MCF 10A (cell line): ENCODE measurements at regions not wholly inside any gene's neighbourhood (a gene's known extent, or its start where the extent isn't known, plus 50 kb on each side); places are given as distances from the start of the nearest gene placed in this dataset.

Experiments used
- BruUV-seq: library from RNA; stranded (reverse); fragments of 400-500 nt; replicated peaks from 2 replicates; lab custom pipeline; 2021; lab: Mats Ljungman, UMichigan
- CTCF ChIA-PET: fragments of 300-600 bp; sonication (Branson Sonifier 250); formaldehyde crosslinking; extraction: SDS; loops from one replicate; lab custom pipeline; 2021; ENCODE audit warnings: antibody characterized with exemption, inconsistent platforms; lab: Yijun Ruan, JAX
- POLR2A ChIA-PET: fragments of 300-600, 350-650 bp; sonication (Branson Sonifier 250); formaldehyde crosslinking; extraction: SDS; loops from one replicate; lab custom pipeline; 2020; ENCODE audit warnings: antibody characterized with exemption, inconsistent platforms; lab: Yijun Ruan, JAX
- DNase-seq: peaks from one replicate; pipeline ENCODE4 v3.0.0-alpha.2; 2018; ENCODE audit not compliant: unreplicated experiment
- H3K27ac Mint-ChIP-seq: one replicate; pipeline ENCODE4 v1.8.0; 2022; ENCODE audit warnings: mild to moderate bottlenecking, low read depth, mixed read lengths; ENCODE audit not compliant: unreplicated experiment
- H3K27me3 Mint-ChIP-seq: one replicate; pipeline ENCODE4 v1.8.0; 2022; ENCODE audit warnings: mixed read lengths; ENCODE audit not compliant: insufficient read depth, unreplicated experiment
- H3K36me3 Mint-ChIP-seq: one replicate; pipeline ENCODE4 v1.8.0; 2022; ENCODE audit warnings: mild to moderate bottlenecking, moderate library complexity, mixed read lengths; ENCODE audit not compliant: insufficient read depth, unreplicated experiment
- H3K4me1 Mint-ChIP-seq: one replicate; pipeline ENCODE4 v1.8.0; 2022; ENCODE audit warnings: mixed read lengths; ENCODE audit not compliant: insufficient read depth, unreplicated experiment
- H3K4me3 Mint-ChIP-seq: one replicate; pipeline ENCODE4 v1.8.0; 2022; ENCODE audit warnings: mild to moderate bottlenecking, moderate library complexity, mixed read lengths; ENCODE audit not compliant: unreplicated experiment
- H3K9me3 Mint-ChIP-seq: one replicate; pipeline ENCODE4 v1.8.0; 2022; ENCODE audit warnings: mixed read lengths; ENCODE audit not compliant: unreplicated experiment
- intact Hi-C: fragments of 100-400 bp; cut with micrococcal nuclease; formaldehyde crosslinking; loops from 2 replicates; pipeline ENCODE4 v1.14.1; 2022
- TF ChIP-seq, protein P1 (sequence below): fragments of 200-600 bp; IDR thresholded peaks from one replicate; pipeline ENCODE4 v1.8.0; 2022; ENCODE audit warnings: antibody characterized with exemption, mild to moderate bottlenecking; ENCODE audit not compliant: unreplicated experiment

DNA sequence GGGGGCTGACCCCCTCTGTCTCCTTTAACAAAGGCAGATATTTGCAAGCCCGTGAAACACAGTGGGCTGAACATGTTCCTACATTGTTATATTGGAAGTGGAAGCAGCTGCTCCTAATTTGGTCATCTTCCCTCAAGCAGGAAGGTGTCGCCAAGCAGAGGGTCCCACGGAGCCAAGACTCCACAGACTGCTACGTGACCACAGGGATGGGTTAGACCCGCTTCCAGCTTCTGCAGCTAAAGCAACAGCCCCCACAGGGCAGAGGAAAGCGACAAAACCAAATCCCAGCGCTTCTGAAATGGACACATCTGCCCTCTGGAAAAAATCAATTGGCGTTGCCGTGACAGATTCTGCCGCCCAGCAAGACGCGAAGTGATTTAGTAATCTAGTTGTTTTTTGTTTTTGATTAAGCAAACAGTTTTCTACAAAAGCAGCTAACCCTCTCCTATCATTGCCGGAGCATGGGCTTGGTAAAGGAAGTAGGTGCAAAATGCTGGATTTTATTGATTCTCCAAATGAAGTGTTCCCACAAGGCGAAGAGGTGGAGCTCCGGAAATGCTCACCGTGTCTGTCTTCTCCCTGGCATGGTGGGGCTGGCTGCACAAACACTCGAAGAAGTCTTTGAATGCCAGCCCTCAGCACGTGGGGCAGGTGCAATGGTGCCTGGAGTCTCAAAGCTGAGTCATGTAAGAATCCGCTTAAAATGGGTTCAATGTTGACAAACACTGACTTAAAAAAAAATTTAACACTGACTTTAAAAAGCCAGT is 79.4 kb upstream of the FRMD1 start:
- Mint-ChIP-seq H3K27me3 (no peaks in the 10 kb centered on the region), H3K9me3 (no peaks in the 10 kb centered on the region), H3K27ac (no peak overlapping the region), H3K36me3 (peaks cover 6% of the 10 kb centered on the region), H3K4me1 (peaks cover 17% of the 10 kb centered on the region), H3K4me3 (no peak overlapping the region)
- intact Hi-C loops, result no loop called here
- BruUV-seq, result no TSS peak
- no peak for DNase-seq
- POLR2A ChIA-PET, result interaction anchor here (1.0 to 1.2 kb wide), 2 partner anchors 14 to 89 kb away, joined by 3 read pairs; no protein-coding TSS in a partner anchor
- CTCF ChIA-PET, result interaction anchor here (0.6 to 2.4 kb wide), 3 partner anchors 22 to 196 kb away, joined by 3 to 9 read pairs (median 3); no protein-coding TSS in a partner anchor
- TF ChIP-seq, protein P1, sequence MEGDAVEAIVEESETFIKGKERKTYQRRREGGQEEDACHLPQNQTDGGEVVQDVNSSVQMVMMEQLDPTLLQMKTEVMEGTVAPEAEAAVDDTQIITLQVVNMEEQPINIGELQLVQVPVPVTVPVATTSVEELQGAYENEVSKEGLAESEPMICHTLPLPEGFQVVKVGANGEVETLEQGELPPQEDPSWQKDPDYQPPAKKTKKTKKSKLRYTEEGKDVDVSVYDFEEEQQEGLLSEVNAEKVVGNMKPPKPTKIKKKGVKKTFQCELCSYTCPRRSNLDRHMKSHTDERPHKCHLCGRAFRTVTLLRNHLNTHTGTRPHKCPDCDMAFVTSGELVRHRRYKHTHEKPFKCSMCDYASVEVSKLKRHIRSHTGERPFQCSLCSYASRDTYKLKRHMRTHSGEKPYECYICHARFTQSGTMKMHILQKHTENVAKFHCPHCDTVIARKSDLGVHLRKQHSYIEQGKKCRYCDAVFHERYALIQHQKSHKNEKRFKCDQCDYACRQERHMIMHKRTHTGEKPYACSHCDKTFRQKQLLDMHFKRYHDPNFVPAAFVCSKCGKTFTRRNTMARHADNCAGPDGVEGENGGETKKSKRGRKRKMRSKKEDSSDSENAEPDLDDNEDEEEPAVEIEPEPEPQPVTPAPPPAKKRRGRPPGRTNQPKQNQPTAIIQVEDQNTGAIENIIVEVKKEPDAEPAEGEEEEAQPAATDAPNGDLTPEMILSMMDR, result no peak

DNA sequence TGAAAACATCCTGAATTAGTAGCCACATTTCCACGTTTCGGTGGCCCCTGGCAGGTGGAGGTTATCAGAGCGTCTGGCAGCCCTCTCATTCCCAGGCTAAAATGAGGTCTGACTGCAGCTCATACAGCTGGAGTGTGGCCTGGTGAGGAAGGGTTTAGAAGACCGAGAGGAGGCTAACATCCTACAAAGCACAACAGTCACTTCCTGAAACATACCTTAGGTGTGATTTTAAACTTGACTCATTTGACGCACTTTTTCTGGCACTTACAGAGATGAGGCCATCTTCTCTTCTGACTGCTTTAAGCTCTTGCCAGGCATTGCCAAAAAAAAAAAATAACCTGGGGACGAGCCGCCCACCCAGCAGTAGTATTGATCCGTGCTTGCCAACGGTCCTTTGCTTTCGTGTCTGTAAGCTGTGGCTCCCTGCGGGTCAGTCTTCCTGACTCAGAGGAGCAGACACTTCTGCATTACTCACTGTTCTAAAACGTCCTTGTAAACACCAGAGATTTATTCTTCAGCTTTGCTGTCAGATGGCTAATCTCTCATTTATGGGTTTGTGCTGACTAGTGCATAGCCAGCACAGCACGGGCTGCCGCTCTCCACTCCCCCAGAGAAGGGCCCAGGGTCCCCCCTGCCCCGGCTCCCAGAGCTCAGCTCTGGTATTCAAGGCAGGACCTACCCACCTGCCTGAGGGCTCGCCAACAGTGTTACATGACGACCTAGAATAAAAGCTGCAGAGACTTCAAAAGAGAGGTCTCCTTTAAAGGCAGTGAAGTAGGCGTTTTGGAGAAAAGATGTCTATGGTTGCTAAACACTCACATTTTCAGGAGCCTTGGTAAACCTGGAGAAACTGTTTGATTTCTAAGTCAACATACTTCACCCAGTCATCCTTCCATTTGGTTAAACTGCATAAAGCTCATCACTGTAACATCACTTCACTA is 78.5 kb upstream of the FRMD1 start:
- Mint-ChIP-seq H3K36me3 (peaks cover 6% of the 10 kb centered on the region), H3K4me3 (peak overlapping the region; percentile 38), H3K27ac (peak overlapping the region; percentile 66), H3K27me3 (no peaks in the 10 kb centered on the region), H3K4me1 (peaks cover 17% of the 10 kb centered on the region), H3K9me3 (no peaks in the 10 kb centered on the region)
- intact Hi-C loops, result no loop called here
- DNase-seq, result peak; percentile 61
- BruUV-seq, result no TSS peak
- TF ChIP-seq, protein P1, result no peak
- ChIA-PET POLR2A (interaction anchor here (0.8 to 1.2 kb wide), 2 partner anchors 90 to 165 kb away, joined by 3 read pairs; no protein-coding TSS in a partner anchor), CTCF (interaction anchor here (0.6 to 2.4 kb wide), 4 partner anchors 16 to 197 kb away, joined by 3 to 9 read pairs (median 3); no protein-coding TSS in a partner anchor)

DNA sequence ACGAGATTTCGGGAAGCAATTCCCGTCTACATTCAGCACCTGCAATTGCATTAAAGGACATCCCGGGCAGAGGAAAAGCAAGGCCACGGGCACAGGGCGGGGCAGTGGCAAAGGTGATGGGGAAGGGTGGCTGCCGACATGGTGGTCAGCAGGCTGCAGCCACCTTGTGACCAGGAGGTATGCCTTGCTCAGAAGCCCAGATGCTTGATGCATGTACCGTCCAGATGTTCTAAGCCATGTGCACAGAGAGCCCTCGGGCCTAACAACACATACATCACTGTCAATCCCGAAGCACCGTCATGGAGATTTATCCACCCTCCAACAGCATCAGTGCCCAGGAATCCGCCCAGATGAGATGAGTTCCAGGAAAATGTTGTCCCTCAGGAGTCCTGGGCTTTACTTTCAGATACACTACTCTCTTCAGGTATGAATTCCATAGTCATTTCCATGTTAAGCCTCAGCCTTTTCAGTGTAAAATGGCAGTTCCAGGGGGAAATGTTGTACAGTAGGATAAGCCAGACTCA is 77.8 kb upstream of the FRMD1 start:
- intact Hi-C loops, result no loop called here
- no TSS peak for BruUV-seq
- no peak for DNase-seq
- peak overlapping the region; percentile 66 for H3K27ac Mint-ChIP-seq
- TF ChIP-seq, protein P1, result no peak
- no peaks in the 10 kb centered on the region for H3K9me3 Mint-ChIP-seq
- peaks cover 6% of the 10 kb centered on the region for H3K36me3 Mint-ChIP-seq
- ChIA-PET POLR2A (no interaction called here), CTCF (interaction anchor here (0.6 to 2.4 kb wide), 2 partner anchors 17 to 198 kb away, joined by 3 to 9 read pairs; no protein-coding TSS in a partner anchor)
- no peak overlapping the region for H3K4me3 Mint-ChIP-seq
- peaks cover 17% of the 10 kb centered on the region for H3K4me1 Mint-ChIP-seq
- H3K27me3 Mint-ChIP-seq, result no peaks in the 10 kb centered on the region
